GM21367 (cell line): ENCODE measurements at regions not wholly inside any gene's neighbourhood (a gene's known extent, or its start where the extent isn't known, plus 50 kb on each side); places are given as distances from the start of the nearest gene placed in this dataset.
"Not testable (repeated sequence)": the region's sequence is repeated elsewhere in the genome, so short reads cannot be mapped to it uniquely, and the experiment has no call there.

Source experiments
- ATAC-seq: cut with Tn5 transposase; IDR thresholded peaks from one replicate; pipeline ENCODE4 v1.9.1; 2021; ENCODE audit not compliant: unreplicated experiment

- ATAC-seq: no peak
These were observed 539.1 kb downstream of the MFSD1 start for GRCh38 chr3:159340877-159341500.

GRCh38 chr3:159346271-159346903, 544.5 kb downstream of the MFSD1 start:
- ATAC-seq: no peak

GRCh38 chr3:159348431-159348830, 546.6 kb downstream of the MFSD1 start:
- ATAC-seq: no peak

- no peak for ATAC-seq
These were observed 554.8 kb downstream of the MFSD1 start for GRCh38 chr3:159356606-159357005.

- no peak for ATAC-seq
These were observed 562.7 kb downstream of the MFSD1 start for GRCh38 chr3:159364511-159364910.

- no peak for ATAC-seq
These were observed 564.6 kb downstream of the MFSD1 start for GRCh38 chr3:159366476-159366875.

- no peak for ATAC-seq
These were observed 570.1 kb downstream of the MFSD1 start for GRCh38 chr3:159371961-159372360.

GRCh38 chr3:159378396-159379194, 576.7 kb downstream of the MFSD1 start:
- no peak for ATAC-seq

- no peak for ATAC-seq
These were observed 579.0 kb downstream of the MFSD1 start for GRCh38 chr3:159380891-159381290.

- ATAC-seq: no peak
These were observed 588.9 kb downstream of the MFSD1 start for GRCh38 chr3:159390656-159391212.

- not testable (repeated sequence) for ATAC-seq
These were observed 591.0 kb upstream of the IL12A start for GRCh38 chr3:159397683-159398082.

GRCh38 chr3:159401069-159401468, 587.6 kb upstream of the IL12A start:
- ATAC-seq: no peak

GRCh38 chr3:159409711-159410110, 578.9 kb upstream of the IL12A start:
- not testable (repeated sequence) for ATAC-seq

- no peak for ATAC-seq
These were observed 575.3 kb upstream of the IL12A start for GRCh38 chr3:159413319-159413718.

- ATAC-seq: no peak
These were observed 571.8 kb upstream of the IL12A start for GRCh38 chr3:159416856-159417255.

- ATAC-seq: no peak
These were observed 570.9 kb upstream of the IL12A start for GRCh38 chr3:159417761-159418160.

- no peak for ATAC-seq
These were observed 569.8 kb upstream of the IL12A start for GRCh38 chr3:159418571-159419526.

- ATAC-seq: no peak
These were observed 558.9 kb upstream of the IL12A start for GRCh38 chr3:159429702-159430101.

- no peak for ATAC-seq
These were observed 555.8 kb upstream of the IL12A start for GRCh38 chr3:159432682-159433340.

- no peak for ATAC-seq
These were observed 549.3 kb upstream of the IL12A start for GRCh38 chr3:159439346-159439745.
